ENCODE measurements at regions not wholly inside any gene's neighbourhood (a gene's known extent, or its start where the extent isn't known, plus 50 kb on each side); places are given as distances from the start of the nearest gene placed in this dataset.

DNA sequence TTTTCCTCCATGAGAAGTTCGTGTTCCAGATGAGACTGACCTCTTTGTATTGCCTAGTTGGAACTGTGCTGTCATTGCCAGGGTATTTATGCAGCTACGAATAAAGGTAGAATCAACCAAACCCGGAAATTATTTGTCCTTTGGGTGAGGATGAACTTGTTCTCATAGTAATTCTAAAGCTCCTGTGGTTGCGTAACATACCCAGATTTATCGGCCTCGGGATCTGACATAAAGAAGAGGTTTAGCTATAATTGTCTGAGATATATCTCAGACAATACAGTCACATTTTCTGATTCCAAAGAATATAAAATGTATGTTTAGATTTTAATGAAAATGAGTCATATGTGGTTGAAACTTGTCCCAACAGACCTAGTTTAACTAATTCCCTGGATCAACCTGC, 628.7 kb upstream of the LINC00305 start:
- intact Hi-C loops (cut with micrococcal nuclease), result no loop called here
- TF ChIP-seq, protein P1, sequence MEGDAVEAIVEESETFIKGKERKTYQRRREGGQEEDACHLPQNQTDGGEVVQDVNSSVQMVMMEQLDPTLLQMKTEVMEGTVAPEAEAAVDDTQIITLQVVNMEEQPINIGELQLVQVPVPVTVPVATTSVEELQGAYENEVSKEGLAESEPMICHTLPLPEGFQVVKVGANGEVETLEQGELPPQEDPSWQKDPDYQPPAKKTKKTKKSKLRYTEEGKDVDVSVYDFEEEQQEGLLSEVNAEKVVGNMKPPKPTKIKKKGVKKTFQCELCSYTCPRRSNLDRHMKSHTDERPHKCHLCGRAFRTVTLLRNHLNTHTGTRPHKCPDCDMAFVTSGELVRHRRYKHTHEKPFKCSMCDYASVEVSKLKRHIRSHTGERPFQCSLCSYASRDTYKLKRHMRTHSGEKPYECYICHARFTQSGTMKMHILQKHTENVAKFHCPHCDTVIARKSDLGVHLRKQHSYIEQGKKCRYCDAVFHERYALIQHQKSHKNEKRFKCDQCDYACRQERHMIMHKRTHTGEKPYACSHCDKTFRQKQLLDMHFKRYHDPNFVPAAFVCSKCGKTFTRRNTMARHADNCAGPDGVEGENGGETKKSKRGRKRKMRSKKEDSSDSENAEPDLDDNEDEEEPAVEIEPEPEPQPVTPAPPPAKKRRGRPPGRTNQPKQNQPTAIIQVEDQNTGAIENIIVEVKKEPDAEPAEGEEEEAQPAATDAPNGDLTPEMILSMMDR (IDR thresholded peaks at IDR 0.05; ENCODE audit: borderline replicate concordance), result no peak
- Histone ChIP-seq H3K4me1 (no peaks in the 10 kb centered on the region), H3K27ac (replicated peaks) (no peak overlapping the region), H3K4me3 (no peak overlapping the region), H3K36me3 (no peaks in the 10 kb centered on the region), H3K9me3 (replicated peaks) (peaks cover 9% of the 10 kb centered on the region), H3K27me3 (ENCODE audit: low read depth) (no peaks in the 10 kb centered on the region)
- DNase-seq, result no peak

DNA sequence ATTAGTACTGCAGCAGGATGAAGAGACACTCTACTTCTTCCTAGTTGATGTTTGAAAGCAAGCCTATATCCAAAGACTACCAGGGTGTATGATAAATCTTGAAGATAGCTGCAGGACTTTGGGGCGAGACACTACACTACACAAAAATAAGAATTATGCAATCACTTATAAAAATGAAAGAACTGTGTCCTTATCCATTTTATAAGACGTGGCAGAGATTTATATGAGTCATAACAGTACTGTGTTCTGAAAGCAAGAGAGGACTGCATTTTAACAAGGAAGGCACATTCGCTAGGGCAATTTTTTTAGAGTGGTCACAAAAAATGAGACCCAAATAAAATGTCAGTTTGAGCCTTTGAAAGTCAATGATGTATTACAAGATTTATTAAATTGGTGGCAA, 617.0 kb upstream of the LINC00305 start:
- TF ChIP-seq, protein P1 (IDR thresholded peaks at IDR 0.05; ENCODE audit: borderline replicate concordance), result no peak
- H3K27me3 ChIP-seq (ENCODE audit: low read depth), result no peaks in the 10 kb centered on the region
- intact Hi-C loops (cut with micrococcal nuclease), result no loop called here
- no peaks in the 10 kb centered on the region for H3K9me3 ChIP-seq (replicated peaks)
- H3K27ac ChIP-seq (replicated peaks), result no peak overlapping the region
- H3K4me1 ChIP-seq, result no peaks in the 10 kb centered on the region
- H3K36me3 ChIP-seq, result no peaks in the 10 kb centered on the region
- no peak for DNase-seq
- no peak overlapping the region for H3K4me3 ChIP-seq

DNA sequence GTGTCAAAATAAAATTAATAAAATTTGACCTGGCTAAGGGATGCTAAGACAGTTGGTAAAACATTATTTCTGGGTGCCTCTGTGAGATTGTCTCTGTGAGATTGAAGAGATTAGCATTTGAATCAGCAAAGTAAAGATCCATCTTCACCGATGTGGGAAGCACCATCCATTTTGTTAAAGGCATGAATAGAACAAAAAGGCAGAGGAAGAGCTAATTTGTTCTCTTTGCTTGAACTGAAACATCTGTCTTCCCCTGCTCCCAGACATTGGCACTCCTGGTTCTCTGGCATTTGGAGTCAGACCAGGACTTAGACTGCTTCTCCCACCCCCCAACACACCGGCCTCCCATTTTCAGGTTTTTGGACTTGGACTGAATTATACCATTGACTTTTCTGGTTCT, 603.8 kb upstream of the LINC00305 start:
- Histone ChIP-seq H3K27me3 (ENCODE audit: low read depth) (no peaks in the 10 kb centered on the region), H3K36me3 (no peaks in the 10 kb centered on the region), H3K4me1 (no peaks in the 10 kb centered on the region), H3K27ac (replicated peaks) (no peak overlapping the region), H3K4me3 (no peak overlapping the region), H3K9me3 (replicated peaks) (no peaks in the 10 kb centered on the region)
- TF ChIP-seq, protein P1 (IDR thresholded peaks at IDR 0.05; ENCODE audit: borderline replicate concordance), result no peak
- intact Hi-C loops (cut with micrococcal nuclease), result no loop called here
- DNase-seq, result no peak

DNA sequence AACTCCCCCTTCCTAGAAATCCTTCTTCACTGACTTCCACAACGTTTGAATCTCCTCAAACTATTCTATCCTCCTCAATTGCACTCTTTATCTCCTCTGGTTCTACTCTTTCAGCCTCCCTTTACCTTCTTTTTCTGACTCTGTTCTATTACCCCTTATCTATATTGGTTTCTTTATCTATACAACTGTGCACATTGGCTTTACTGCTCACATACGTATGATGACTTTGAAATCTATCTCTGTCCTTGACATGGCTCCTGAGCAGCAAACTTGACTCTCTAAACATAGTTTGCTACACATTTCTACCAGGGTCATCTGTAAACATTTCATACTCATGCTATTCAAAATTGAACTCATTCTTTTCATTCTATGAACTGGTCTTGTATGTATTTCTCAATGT, 601.0 kb upstream of the LINC00305 start:
- no peaks in the 10 kb centered on the region for H3K4me1 ChIP-seq
- no peaks in the 10 kb centered on the region for H3K27me3 ChIP-seq (ENCODE audit: low read depth)
- H3K27ac ChIP-seq (replicated peaks), result no peak overlapping the region
- no peaks in the 10 kb centered on the region for H3K9me3 ChIP-seq (replicated peaks)
- intact Hi-C loops (cut with micrococcal nuclease), result no loop called here
- H3K4me3 ChIP-seq, result no peak overlapping the region
- DNase-seq, result no peak
- TF ChIP-seq, protein P1 (IDR thresholded peaks at IDR 0.05; ENCODE audit: borderline replicate concordance), result no peak
- H3K36me3 ChIP-seq, result no peaks in the 10 kb centered on the region

DNA sequence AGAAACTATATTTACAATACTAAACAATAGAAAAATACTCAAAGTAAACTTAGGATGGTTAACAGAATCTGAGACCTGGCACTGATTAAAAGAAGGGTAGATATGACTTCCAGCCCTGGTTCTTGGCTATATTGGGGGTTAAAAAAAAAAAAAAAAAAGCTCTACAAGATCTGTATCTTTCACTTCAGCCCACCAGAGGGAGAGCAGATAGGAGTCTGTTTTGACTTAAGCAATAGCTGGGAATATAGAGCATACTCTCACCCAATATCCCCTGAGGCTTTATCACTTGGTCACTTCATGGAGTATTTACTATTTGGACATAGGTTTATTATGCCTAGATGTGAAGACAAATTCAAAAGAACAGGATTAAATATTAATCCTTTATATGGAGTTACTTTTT, 598.9 kb upstream of the LINC00305 start:
- Histone ChIP-seq H3K36me3 (no peaks in the 10 kb centered on the region), H3K9me3 (replicated peaks) (peaks cover 5% of the 10 kb centered on the region), H3K27ac (replicated peaks) (no peak overlapping the region), H3K4me3 (no peak overlapping the region), H3K4me1 (no peaks in the 10 kb centered on the region), H3K27me3 (ENCODE audit: low read depth) (no peaks in the 10 kb centered on the region)
- intact Hi-C loops (cut with micrococcal nuclease), result no loop called here
- TF ChIP-seq, protein P1 (IDR thresholded peaks at IDR 0.05; ENCODE audit: borderline replicate concordance), result no peak
- no peak for DNase-seq

DNA sequence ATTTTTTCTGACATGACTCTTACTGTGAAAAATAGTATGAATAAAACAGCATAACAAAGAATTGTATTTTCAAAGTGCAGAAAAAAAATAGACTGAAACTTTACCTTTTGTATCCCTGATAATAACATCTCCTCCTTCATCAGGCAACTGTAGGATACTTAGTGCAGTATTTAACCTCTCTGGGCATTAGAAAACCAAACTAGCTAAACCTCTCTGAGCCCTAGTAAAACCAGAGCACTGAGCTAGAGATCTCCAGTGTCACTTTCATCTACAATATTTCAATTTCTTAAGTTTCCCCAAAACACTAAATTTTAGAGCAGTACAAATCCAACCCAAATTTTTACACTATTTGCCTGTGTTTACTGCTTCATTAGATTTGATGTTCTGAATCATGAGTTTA, 594.0 kb upstream of the LINC00305 start:
- Histone ChIP-seq H3K27me3 (ENCODE audit: low read depth) (no peaks in the 10 kb centered on the region), H3K36me3 (no peaks in the 10 kb centered on the region), H3K27ac (replicated peaks) (no peak overlapping the region), H3K4me1 (no peaks in the 10 kb centered on the region), H3K9me3 (replicated peaks) (peaks cover 5% of the 10 kb centered on the region), H3K4me3 (no peak overlapping the region)
- intact Hi-C loops (cut with micrococcal nuclease), result no loop called here
- TF ChIP-seq, protein P1 (IDR thresholded peaks at IDR 0.05; ENCODE audit: borderline replicate concordance), result no peak
- DNase-seq, result no peak
